HEK293T (cell line): ENCODE measurements at regions not wholly inside any gene's neighbourhood (a gene's known extent, or its start where the extent isn't known, plus 50 kb on each side); places are given as distances from the start of the nearest gene placed in this dataset.

ENCODE experiments used
- BHLHE40 ChIP-seq: fragments of 450-650 bp; IDR thresholded peaks from 2 replicates; pipeline ENCODE4 v1.6.1; 2016; ENCODE audit warnings: mild to moderate bottlenecking, moderate library complexity, borderline replicate concordance
- LEF1 ChIP-seq: fragments of 450-650 bp; IDR thresholded peaks from 2 replicates; pipeline ENCODE4 v1.6.1; 2017; ENCODE audit warnings: mild to moderate bottlenecking, borderline replicate concordance
- SP1 ChIP-seq: fragments of 450-650 bp; IDR thresholded peaks from 2 replicates; pipeline ENCODE4 v1.6.1; 2017

DNA sequence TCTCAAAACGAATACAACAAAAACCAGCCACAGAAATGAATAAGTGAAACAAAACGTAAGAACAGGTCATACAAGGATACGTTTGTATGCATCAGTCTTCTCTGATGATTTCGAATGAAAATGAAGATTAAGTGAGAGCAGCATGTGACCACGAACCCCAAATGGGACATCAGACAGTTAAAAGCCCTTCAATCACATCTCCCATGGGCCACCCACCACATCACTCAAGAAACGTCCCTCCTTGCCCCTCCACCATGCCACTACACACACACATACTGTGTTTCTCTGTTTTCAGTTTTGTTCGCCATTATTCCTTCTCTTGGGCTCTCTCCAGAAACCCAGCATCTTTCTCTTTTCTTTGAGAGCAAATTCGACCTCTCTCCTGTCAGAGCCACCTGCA lies 355.6 kb upstream of the KAZN start:
- TF ChIP-seq LEF1 (no peak), BHLHE40 (no peak), SP1 (no peak)
